Activated CD4-positive, alpha-beta memory T cell treated with anti-CD3 and anti-CD28 coated beads, Interleukin-2, amount 10 ng/mL, durations not matched to agents 7 days and 5 days (primary cell): ENCODE measurements at regions not wholly inside any gene's neighbourhood (a gene's known extent, or its start where the extent isn't known, plus 50 kb on each side); places are given as distances from the start of the nearest gene placed in this dataset.
"Not testable (repeated sequence)": the region's sequence is repeated elsewhere in the genome, so short reads cannot be mapped to it uniquely, and the experiment has no call there.

Experiments
- CTCF ChIA-PET: fragments of 350-600 bp; sonication (Branson Sonifier 250); formaldehyde crosslinking; loops from one replicate; lab custom pipeline; 2021; ENCODE audit warnings: antibody characterized with exemption, inconsistent platforms; lab: Charles Lee
- POLR2A ChIA-PET: fragments of 350-600 bp; sonication (Branson Sonifier 250); formaldehyde crosslinking; loops from one replicate; lab custom pipeline; 2021; ENCODE audit warnings: antibody characterized with exemption; lab: Charles Lee
- DNase-seq: peaks from one replicate; pipeline ENCODE4 v3.0.0-alpha.2; 2020
- H3K27ac Mint-ChIP-seq: one replicate; pipeline ENCODE4 v1.8.0; 2021; ENCODE audit warnings: mild to moderate bottlenecking, mixed read lengths
- H3K27me3 Mint-ChIP-seq: one replicate; pipeline ENCODE4 v1.8.0; 2021; ENCODE audit warnings: mixed read lengths
- H3K36me3 Mint-ChIP-seq: one replicate; pipeline ENCODE4 v1.8.0; 2021; ENCODE audit warnings: low read depth, mixed read lengths
- H3K4me1 Mint-ChIP-seq: one replicate; pipeline ENCODE4 v1.8.0; 2021; ENCODE audit warnings: mixed read lengths
- H3K4me3 Mint-ChIP-seq: one replicate; pipeline ENCODE4 v1.8.0; 2021; ENCODE audit warnings: mild to moderate bottlenecking, mixed read lengths
- H3K9me3 Mint-ChIP-seq: one replicate; pipeline ENCODE4 v1.8.0; 2021; ENCODE audit warnings: mixed read lengths

GRCh38 chr5:42270771-42271170 is 152.5 kb upstream of the GHR start:
- no peak overlapping the region for H3K27ac Mint-ChIP-seq
- H3K27me3 Mint-ChIP-seq: peaks cover 4% of the 10 kb centered on the region
- POLR2A ChIA-PET: no interaction called here
- CTCF ChIA-PET: no interaction called here
- H3K36me3 Mint-ChIP-seq: no peaks in the 10 kb centered on the region
- H3K4me1 Mint-ChIP-seq: peaks cover 2% of the 10 kb centered on the region
- DNase-seq: no peak
- H3K4me3 Mint-ChIP-seq: no peak overlapping the region
- no peaks in the 10 kb centered on the region for H3K9me3 Mint-ChIP-seq

GRCh38 chr5:42274913-42275312 is 148.3 kb upstream of the GHR start:
- ChIA-PET POLR2A (no interaction called here), CTCF (no interaction called here)
- no peak for DNase-seq
- Mint-ChIP-seq H3K36me3 (no peaks in the 10 kb centered on the region), H3K27me3 (peaks cover 3% of the 10 kb centered on the region), H3K9me3 (no peaks in the 10 kb centered on the region), H3K4me3 (no peak overlapping the region), H3K27ac (no peak overlapping the region), H3K4me1 (no peaks in the 10 kb centered on the region)

GRCh38 chr5:42277293-42277692 is 145.9 kb upstream of the GHR start:
- ChIA-PET POLR2A (no interaction called here), CTCF (interaction anchor here (1.2 kb wide), 1 partner anchor 85 kb away, joined by 3 read pairs; no protein-coding TSS in a partner anchor)
- H3K36me3 Mint-ChIP-seq: no peaks in the 10 kb centered on the region
- no peaks in the 10 kb centered on the region for H3K9me3 Mint-ChIP-seq
- no peak overlapping the region for H3K27ac Mint-ChIP-seq
- no peak for DNase-seq
- H3K4me3 Mint-ChIP-seq: no peak overlapping the region
- H3K4me1 Mint-ChIP-seq: no peaks in the 10 kb centered on the region
- no peaks in the 10 kb centered on the region for H3K27me3 Mint-ChIP-seq

- Mint-ChIP-seq H3K4me1 (no peaks in the 10 kb centered on the region), H3K27me3 (peaks cover 1% of the 10 kb centered on the region), H3K9me3 (no peaks in the 10 kb centered on the region), H3K4me3 (no peak overlapping the region), H3K36me3 (no peaks in the 10 kb centered on the region), H3K27ac (no peak overlapping the region)
- no peak for DNase-seq
- POLR2A ChIA-PET: no interaction called here
- CTCF ChIA-PET: no interaction called here
Observed at GRCh38 chr5:42284584-42284983, 138.7 kb upstream of the GHR start.

- CTCF ChIA-PET: no interaction called here
Observed at GRCh38 chr5:42285230-42285629, 138.0 kb upstream of the GHR start.

GRCh38 chr5:42300496-42300895 is 122.7 kb upstream of the GHR start:
- ChIA-PET CTCF (no interaction called here), POLR2A (no interaction called here)
- peaks cover 6% of the 10 kb centered on the region for H3K9me3 Mint-ChIP-seq
- H3K36me3 Mint-ChIP-seq: no peaks in the 10 kb centered on the region
- no peak overlapping the region for H3K4me3 Mint-ChIP-seq
- H3K27ac Mint-ChIP-seq: no peak overlapping the region
- no peaks in the 10 kb centered on the region for H3K4me1 Mint-ChIP-seq
- H3K27me3 Mint-ChIP-seq: no peaks in the 10 kb centered on the region
- no peak for DNase-seq

More at GRCh38 chr5:42285230-42285629, 138.0 kb upstream of the GHR start:
- no peak overlapping the region for H3K4me3 Mint-ChIP-seq
- H3K9me3 Mint-ChIP-seq: no peaks in the 10 kb centered on the region
- no peak overlapping the region for H3K27ac Mint-ChIP-seq
- H3K36me3 Mint-ChIP-seq: no peaks in the 10 kb centered on the region
- H3K27me3 Mint-ChIP-seq: peaks cover 1% of the 10 kb centered on the region
- POLR2A ChIA-PET: no interaction called here
- no peak for DNase-seq
- H3K4me1 Mint-ChIP-seq: no peaks in the 10 kb centered on the region

- peaks cover 6% of the 10 kb centered on the region for H3K9me3 Mint-ChIP-seq
- H3K4me3 Mint-ChIP-seq: no peak overlapping the region
- H3K27ac Mint-ChIP-seq: no peak overlapping the region
- no peaks in the 10 kb centered on the region for H3K36me3 Mint-ChIP-seq
- H3K27me3 Mint-ChIP-seq: no peaks in the 10 kb centered on the region
- POLR2A ChIA-PET: no interaction called here
- CTCF ChIA-PET: no interaction called here
- no peak for DNase-seq
- no peaks in the 10 kb centered on the region for H3K4me1 Mint-ChIP-seq
Observed at GRCh38 chr5:42301349-42301748, 121.9 kb upstream of the GHR start.

- Mint-ChIP-seq H3K9me3 (peaks cover 2% of the 10 kb centered on the region), H3K4me1 (no peaks in the 10 kb centered on the region), H3K27me3 (no peaks in the 10 kb centered on the region), H3K36me3 (no peaks in the 10 kb centered on the region), H3K27ac (no peak overlapping the region), H3K4me3 (no peak overlapping the region)
- DNase-seq: no peak
- POLR2A ChIA-PET: no interaction called here
- CTCF ChIA-PET: no interaction called here
Observed at GRCh38 chr5:42302186-42302585, 121.1 kb upstream of the GHR start.

GRCh38 chr5:42306287-42306686 is 117.0 kb upstream of the GHR start:
- DNase-seq: no peak
- Mint-ChIP-seq H3K36me3 (no peaks in the 10 kb centered on the region), H3K4me1 (no peaks in the 10 kb centered on the region), H3K4me3 (no peak overlapping the region), H3K27ac (no peak overlapping the region), H3K27me3 (no peaks in the 10 kb centered on the region), H3K9me3 (no peaks in the 10 kb centered on the region)
- ChIA-PET POLR2A (no interaction called here), CTCF (no interaction called here)

GRCh38 chr5:42309865-42310264 is 113.4 kb upstream of the GHR start:
- ChIA-PET POLR2A (no interaction called here), CTCF (no interaction called here)
- H3K9me3 Mint-ChIP-seq: no peaks in the 10 kb centered on the region
- no peak overlapping the region for H3K4me3 Mint-ChIP-seq
- H3K36me3 Mint-ChIP-seq: no peaks in the 10 kb centered on the region
- no peaks in the 10 kb centered on the region for H3K27me3 Mint-ChIP-seq
- no peak overlapping the region for H3K27ac Mint-ChIP-seq
- no peak for DNase-seq
- H3K4me1 Mint-ChIP-seq: no peaks in the 10 kb centered on the region

GRCh38 chr5:42315214-42315613 is 108.0 kb upstream of the GHR start:
- Mint-ChIP-seq H3K4me3 (no peak overlapping the region), H3K36me3 (no peaks in the 10 kb centered on the region), H3K27me3 (no peaks in the 10 kb centered on the region), H3K4me1 (no peaks in the 10 kb centered on the region), H3K9me3 (peaks cover 8% of the 10 kb centered on the region), H3K27ac (no peak overlapping the region)
- ChIA-PET CTCF (no interaction called here), POLR2A (no interaction called here)
- DNase-seq: no peak

- peaks cover 10% of the 10 kb centered on the region for H3K9me3 Mint-ChIP-seq
- no peak overlapping the region for H3K4me3 Mint-ChIP-seq
- ChIA-PET POLR2A (no interaction called here), CTCF (no interaction called here)
- no peak overlapping the region for H3K27ac Mint-ChIP-seq
- no peaks in the 10 kb centered on the region for H3K36me3 Mint-ChIP-seq
- H3K4me1 Mint-ChIP-seq: no peaks in the 10 kb centered on the region
- H3K27me3 Mint-ChIP-seq: no peaks in the 10 kb centered on the region
- DNase-seq: no peak
Observed at GRCh38 chr5:42317575-42317974, 105.7 kb upstream of the GHR start.

- H3K36me3 Mint-ChIP-seq, H3K4me3 Mint-ChIP-seq, CTCF ChIA-PET, H3K27ac Mint-ChIP-seq, H3K4me1 Mint-ChIP-seq, POLR2A ChIA-PET, H3K27me3 Mint-ChIP-seq, DNase-seq: not testable (repeated sequence)
- peaks cover 10% of the 10 kb centered on the region for H3K9me3 Mint-ChIP-seq
Observed at GRCh38 chr5:42319546-42319945, 103.7 kb upstream of the GHR start.

- ChIA-PET CTCF (no interaction called here), POLR2A (no interaction called here)
- DNase-seq: no peak
- H3K4me1 Mint-ChIP-seq: no peaks in the 10 kb centered on the region
- no peak overlapping the region for H3K27ac Mint-ChIP-seq
- H3K27me3 Mint-ChIP-seq: no peaks in the 10 kb centered on the region
- no peak overlapping the region for H3K4me3 Mint-ChIP-seq
- peaks cover 10% of the 10 kb centered on the region for H3K9me3 Mint-ChIP-seq
- H3K36me3 Mint-ChIP-seq: no peaks in the 10 kb centered on the region
Observed at GRCh38 chr5:42321785-42322184, 101.5 kb upstream of the GHR start.

- no peak overlapping the region for H3K27ac Mint-ChIP-seq
- ChIA-PET POLR2A (no interaction called here), CTCF (no interaction called here)
- no peak for DNase-seq
- H3K27me3 Mint-ChIP-seq: no peaks in the 10 kb centered on the region
- peaks cover 5% of the 10 kb centered on the region for H3K9me3 Mint-ChIP-seq
- H3K4me3 Mint-ChIP-seq: no peak overlapping the region
- no peaks in the 10 kb centered on the region for H3K4me1 Mint-ChIP-seq
- H3K36me3 Mint-ChIP-seq: no peaks in the 10 kb centered on the region
Observed at GRCh38 chr5:42337143-42337542, 86.1 kb upstream of the GHR start.
